Stimulated activated CD4-positive, alpha-beta T cell treated with anti-CD3 and anti-CD28 coated beads, Interleukin-2, amount 100 ng/mL, for 48 hours (primary cell): ENCODE measurements at regions not wholly inside any gene's neighbourhood (a gene's known extent, or its start where the extent isn't known, plus 50 kb on each side); places are given as distances from the start of the nearest gene placed in this dataset.

Experiments
- DNase-seq, 2 donors: peaks; one replicate each; pipeline ENCODE4 v3.0.0-alpha.2; 2020

DNA sequence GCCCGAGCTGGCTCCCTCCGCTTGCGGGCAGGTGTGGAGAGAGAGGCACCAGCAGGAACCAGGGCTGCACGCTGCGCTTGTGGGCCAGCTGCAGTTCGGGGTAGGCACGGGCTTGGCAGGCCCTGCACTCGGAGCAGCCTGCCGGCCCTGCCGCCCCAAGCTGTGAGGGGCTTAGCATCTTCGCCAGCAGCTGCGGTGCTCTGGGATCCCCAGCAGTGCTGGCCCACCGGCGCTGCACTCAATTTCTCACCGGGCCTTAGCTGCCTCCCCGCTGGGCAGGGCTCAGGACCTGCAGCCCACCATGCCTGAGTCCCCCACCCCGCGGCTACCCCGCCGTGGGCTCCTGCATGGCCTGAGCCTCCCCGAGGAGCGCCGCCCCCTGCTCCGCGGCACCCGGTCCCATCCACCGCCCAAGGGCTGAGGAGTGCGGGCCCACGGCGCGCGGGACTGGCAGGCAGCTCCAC lies 434.4 kb upstream of the RGPD4 start:
- DNase-seq: no peak

DNA sequence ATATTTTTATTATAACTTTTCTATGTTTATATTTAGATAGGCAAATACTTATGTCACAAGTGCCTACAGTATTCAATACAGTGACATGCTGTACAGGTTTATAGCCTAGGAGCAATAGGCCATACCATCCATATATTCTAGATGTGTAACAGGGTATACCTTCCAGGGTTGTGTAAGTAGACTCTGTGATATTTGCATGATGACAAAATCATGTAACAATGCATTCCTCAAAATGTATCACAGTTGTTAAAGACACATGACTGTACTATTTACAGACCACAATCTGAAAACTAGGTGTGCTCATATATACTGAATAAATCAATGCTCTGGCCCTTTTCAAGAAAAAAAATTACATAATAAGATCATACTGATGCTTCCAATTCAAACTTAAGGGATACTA lies 433.2 kb upstream of the RGPD4 start:
- DNase-seq: no peak

DNA sequence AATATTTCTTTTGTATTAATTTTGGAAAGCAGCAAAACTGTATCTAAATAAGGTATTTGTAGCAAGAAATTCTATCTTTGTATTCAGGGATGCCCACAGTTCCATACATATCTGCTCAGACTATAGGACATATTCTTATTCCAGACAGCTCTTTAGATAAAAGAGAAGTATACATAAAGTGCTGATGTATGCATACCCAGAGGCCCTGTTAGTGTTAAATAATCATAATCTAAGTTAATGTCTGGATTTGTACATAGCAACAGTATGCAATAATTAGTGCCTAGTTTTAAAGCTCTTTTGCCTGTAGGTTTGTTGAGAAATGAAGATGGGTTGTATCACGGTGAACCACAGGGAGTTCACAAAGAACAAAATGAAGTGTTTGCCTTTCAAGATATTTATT lies 428.0 kb upstream of the RGPD4 start:
- no peak for DNase-seq

DNA sequence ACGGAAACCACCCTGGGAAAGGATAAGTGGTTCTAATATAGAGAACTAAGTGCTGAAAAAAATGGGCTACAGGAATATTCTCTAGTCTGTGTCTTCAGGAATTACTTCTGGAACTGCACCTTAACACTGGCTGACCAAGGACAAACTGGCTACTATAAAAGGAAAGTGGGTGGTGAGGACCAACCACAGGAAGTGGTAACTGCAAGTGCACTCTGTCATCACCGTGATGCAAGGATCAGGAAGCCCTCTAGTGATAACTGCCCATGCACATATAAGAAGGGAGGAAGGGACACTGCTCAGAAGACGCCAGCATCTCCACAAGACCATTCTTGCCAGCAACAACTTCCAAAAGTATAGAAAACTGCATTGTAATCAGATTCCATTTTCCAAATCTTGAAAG lies 424.4 kb upstream of the RGPD4 start:
- no peak for DNase-seq

GRCh38 chr2:107405261-107405660 lies 421.4 kb upstream of the RGPD4 start:
- DNase-seq: no peak

DNA sequence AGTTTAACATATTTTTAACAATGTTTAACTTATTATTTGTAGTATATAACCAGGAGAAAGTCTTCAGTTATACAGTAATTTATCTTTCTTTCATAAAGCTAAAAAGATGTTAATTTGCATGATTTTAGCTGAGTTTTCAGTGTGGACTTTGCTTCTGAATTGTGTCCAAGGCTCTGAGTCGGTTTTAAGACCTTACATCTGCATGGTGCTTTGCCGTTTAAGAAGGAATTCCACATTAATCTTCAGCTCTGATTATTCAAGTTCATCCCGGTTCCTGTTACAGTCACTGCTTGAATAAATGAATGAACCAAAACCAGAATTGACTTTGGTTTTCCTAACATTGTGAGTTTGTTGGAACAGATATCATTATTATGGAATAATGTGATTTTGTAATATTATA lies 419.7 kb upstream of the RGPD4 start:
- DNase-seq: no peak

- no peak for DNase-seq
Observed at GRCh38 chr2:107407974-107408373, 418.7 kb upstream of the RGPD4 start.

DNA sequence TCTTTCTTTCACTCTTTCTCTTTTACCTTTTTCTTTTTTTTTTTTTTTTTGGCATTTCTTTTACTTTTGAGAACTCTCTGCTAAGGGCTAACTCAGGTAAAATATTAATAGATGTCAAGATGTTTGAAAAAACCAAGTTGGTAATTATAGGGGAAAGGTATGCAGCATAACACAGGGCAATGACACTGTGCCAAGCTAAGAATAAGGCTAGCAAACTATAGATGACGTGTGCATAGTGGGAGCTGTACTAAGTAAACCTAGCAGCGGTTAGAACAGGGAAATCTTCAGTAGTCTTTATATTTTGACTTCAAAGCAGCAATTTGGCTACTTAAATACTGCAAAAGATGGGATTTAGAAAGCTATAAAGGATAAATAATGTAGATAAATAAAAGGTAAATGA lies 415.4 kb upstream of the RGPD4 start:
- no peak for DNase-seq

DNA sequence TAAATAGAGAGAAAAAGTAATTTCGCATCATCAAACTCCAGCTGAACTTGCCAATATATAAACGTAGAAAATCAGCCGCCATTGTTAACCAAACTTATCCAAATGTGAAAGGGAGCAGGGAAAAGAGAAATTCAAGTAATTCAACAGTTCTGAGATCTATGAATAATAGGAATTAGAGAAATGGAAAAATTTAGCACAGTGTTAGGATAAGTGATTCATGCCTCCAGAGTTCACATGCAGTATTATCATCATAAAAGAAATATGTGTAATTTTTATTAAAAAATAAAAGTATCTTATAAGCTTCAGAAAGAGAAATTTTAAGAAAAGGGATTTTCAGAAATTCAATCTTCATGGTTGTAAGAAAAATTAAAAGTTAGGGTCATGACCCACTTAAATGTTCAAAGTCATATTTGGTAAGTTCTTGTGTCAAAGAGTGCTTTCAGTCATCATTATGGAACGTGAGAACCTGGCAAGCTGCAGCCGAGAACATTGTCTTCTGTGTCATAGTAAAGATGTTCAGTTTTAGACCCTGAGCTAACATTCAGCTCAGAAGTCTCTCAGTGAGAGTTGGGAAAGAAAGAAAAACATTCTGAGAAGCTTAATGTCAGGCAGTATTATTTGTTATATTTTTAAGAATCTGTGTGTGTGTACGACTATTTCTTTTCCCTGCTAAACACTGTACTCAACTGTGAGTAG lies 414.3 kb upstream of the RGPD4 start:
- no peak for DNase-seq

DNA sequence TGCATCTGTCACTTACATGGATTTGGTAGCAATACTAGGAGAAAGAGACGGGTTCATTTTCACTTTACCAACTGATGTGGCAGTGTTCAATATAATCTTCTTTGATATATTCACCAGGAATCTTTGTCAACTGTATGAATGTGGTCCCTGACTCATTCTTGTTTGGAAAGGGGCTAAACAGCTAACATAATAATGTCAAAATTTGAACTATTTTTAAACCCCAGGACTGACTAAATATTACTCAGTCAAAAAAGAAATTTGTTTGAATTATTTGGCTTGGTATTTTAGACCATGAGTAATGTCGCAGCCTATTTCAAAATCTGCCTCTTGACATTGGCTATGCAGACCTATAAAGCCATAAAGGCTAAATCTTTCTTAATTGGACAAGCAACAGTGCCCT lies 413.7 kb upstream of the RGPD4 start:
- DNase-seq: no peak

DNA sequence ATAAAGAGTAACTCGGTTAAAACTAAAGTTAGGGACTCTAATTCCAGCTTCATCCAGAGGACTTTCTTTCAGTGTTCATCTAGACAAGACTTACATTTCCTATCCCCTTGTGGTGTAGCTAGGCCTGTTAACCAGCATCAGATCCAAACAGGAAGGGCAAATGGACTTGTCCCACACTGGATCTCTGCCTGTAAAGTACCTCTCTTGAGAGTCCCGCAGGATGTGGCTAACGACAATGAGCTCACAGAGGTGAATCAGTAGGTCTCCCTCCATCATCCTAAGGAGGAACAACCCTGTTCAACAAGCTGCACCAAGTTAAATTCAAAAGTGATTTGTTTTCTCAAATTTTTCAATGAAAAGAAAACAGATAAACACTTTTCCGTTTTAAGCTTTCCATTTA lies 412.3 kb upstream of the RGPD4 start:
- DNase-seq: no peak

DNA sequence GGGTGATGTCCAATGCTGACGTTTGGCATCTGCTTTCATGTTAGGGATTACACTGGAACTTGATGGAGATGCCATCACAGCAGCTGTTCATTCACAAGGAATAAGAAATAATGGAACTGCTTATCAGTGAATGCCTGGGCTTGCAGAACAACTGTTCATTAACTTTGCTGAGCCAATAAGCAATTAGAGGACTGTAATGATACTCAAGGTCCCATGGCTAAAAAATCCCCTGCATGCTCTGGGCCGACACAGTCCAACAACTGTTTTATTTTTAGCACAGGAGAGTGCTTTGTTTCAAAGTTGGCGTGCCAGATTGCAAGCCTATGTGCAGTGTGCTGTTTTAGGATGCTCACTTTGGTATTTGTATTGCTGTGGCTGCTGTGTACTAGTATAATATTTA lies 408.0 kb upstream of the RGPD4 start:
- no peak for DNase-seq

GRCh38 chr2:107419191-107419590 lies 407.5 kb upstream of the RGPD4 start:
- no peak for DNase-seq

- no peak for DNase-seq
Observed at GRCh38 chr2:107428781-107429180, 397.9 kb upstream of the RGPD4 start.

DNA sequence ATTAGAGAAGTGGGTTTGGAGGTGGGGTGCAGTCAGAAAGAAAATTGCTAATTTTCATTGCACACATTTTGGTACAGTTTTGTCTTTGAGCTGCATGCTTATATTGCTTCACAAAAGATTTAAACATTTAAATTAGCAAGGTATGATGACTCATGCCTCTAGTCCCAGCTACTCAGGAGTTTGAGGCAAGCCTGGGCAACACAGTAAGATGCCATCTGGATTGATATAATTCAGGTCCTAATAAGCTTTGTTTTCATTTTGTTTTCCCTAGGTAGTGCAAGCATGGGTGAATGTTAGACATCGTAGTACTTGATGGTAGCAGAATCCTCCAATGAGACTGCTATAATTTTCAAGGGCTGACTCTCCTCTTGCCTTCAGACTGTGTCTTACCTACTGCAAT lies 396.7 kb upstream of the RGPD4 start:
- no peak for DNase-seq

- no peak for DNase-seq
Observed at GRCh38 chr2:107430596-107431266, 396.0 kb upstream of the RGPD4 start.

GRCh38 chr2:107436281-107436680 lies 390.4 kb upstream of the RGPD4 start:
- no peak for DNase-seq

DNA sequence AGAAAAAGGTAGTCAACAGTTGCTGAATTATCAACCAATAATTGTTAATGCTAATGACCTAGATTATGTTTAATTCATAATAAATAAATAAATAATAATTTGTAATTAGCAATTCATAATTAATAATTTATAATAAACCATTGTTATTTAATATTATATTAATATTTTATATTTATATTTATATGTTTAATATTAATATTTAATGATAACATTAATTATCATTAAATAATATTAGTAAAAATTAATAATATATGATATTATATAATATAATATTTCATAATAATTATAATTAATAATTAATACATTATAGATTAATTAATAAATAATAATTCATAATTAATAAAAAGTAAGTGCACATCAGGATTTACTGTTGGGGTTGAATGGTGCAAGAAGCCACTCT lies 389.4 kb upstream of the RGPD4 start:
- DNase-seq: no peak

DNA sequence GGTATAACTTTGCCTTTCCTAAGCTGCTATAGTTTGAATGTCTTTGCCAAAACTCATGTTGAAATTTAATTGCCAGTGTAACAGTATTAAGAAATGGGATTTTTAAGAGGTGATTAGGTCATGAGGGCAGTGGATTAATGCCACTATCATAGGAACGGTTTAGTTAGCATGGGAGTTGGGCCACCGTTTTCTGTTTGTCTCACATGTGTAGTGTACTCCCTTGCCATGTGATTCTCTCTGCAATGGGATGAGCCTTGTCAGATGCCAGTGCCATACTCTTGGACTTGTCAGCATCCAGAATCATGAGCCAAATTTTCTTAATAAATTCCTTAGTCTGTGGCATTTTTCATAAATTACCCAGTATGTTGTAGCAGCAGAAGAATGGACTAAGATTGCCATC lies 388.9 kb upstream of the RGPD4 start:
- no peak for DNase-seq

DNA sequence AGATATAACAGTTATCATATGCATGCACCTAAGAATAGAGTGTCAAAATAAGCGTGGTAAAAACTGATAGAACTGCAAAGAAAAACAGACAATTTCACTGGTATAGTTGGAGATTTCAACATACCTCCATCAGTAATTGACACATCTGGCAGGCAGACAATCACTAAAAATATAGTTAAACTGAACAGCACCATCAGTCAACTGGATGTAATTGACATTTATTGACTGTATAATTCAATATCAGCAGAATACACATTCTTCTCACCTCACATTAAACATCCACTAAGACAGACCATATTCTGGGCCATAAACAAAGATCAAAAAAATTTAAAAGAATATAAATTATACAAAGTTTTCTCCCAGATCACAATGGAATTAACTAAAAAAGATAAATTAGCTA lies 378.5 kb upstream of the RGPD4 start:
- DNase-seq: no peak

- no peak for DNase-seq
Observed at GRCh38 chr2:107461301-107461700, 365.4 kb upstream of the RGPD4 start.

- DNase-seq: no peak
Observed at GRCh38 chr2:107462181-107462580, 364.5 kb upstream of the RGPD4 start.

GRCh38 chr2:107466241-107466640 lies 360.5 kb upstream of the RGPD4 start:
- DNase-seq: no peak

DNA sequence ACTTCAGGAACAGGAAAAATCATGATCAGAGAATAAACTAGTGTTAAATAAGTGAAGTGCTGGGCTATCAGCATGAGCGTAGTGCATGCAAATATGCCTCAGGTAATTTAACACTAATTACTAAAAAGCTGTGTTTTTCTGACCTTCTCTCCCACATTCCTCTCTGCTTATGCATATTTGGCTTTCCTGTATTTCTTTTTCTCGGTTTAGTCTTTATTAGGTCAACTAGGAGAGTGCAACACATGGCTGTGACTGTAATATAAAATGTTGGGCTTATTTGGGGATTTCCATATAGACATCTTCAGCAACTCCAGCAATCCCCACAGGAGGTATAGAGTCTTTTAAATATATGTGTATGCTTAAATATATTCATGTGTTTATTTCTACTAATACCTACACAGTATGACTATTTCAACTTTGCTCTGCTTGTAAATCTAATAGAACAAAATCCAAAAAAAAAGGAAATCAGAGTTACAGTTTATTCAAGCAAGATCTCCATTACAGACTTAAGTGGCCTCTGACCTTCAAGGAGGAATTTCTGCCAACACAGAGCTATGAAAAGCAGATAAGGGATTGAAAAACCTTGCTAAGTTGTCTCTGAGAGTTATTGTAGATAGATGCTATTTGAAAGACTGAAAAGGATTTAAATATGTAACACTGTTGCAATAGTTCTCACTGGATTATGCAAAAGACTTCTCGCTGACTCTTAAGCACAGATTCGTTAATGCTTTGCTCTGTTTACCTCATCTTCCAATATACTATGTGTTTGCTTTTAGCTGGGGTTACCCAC lies 359.5 kb upstream of the RGPD4 start:
- no peak for DNase-seq
